Glomerular visceral epithelial cell (primary cell): ENCODE measurements at regions not wholly inside any gene's neighbourhood (a gene's known extent, or its start where the extent isn't known, plus 50 kb on each side); places are given as distances from the start of the nearest gene placed in this dataset.

Experiments used
- DNase-seq: peaks from one replicate; pipeline ENCODE4 v3.0.0-alpha.2; 2016; ENCODE audit errors: extremely low spot score

DNA sequence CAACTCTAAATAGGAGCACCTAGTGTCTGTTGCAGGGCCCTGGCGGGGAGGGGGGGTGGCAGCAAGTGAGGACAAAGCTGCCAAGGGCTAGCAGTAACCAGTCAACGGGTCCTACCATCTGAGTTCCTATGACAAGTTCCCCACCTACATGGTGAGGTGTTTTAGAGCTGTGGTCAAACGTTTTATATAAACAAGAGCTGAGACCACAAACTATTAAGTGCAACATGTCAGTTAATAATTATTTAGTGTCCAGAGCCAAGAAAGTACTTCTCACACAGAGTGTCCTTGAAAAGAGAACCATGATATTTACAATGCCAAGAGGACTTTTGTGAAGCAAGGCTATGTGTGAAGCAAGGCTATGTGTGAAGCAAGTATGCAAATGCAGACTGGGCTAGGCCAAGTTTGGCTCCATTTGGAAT lies 434.7 kb downstream of the TNS3 start:
- peak; percentile 90 for DNase-seq

DNA sequence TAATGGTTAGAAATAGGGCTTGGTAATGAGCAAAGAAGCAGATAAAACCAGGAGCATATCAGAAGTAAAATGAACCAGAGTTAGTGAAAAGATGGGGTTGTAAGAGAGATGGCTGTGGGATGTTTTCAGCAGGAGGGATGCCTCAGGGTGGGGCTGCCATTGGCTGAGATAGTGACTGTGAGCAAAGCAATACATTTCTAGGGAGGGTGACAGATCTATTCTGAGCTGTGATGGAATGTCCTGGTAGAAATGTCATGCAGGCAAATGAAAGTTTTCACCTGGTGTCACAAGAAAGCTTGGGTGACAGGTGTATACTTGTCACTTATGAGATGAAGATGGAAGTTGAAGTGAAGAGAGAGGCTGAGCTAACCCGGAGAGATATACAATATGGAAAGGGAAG lies 435.9 kb downstream of the TNS3 start:
- DNase-seq: no peak

DNA sequence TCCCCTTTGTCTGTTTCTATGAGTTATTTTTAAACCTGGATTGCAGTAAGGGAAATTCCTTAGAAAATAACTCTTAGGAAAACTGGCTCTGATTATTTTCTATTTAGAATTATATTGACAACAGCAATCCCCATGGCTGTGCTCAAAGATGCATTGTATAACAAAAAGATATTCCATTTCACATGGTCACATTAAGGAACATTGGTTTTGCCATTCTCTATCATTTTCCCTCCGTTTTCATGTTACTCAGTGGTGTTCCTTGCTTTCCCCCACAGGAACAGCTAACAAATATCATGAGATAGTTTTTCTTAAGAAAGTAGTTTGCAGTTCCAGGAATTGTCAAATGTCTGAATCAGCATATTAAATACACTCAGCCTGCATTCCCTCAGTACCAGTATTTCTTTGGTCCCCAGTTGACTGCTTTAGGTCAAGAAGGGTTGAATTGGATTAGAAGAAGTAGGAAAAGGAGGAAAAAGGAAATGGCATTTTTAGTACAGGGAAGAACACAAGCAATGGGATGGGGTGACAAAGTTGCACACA lies 436.7 kb downstream of the TNS3 start:
- DNase-seq: no peak

DNA sequence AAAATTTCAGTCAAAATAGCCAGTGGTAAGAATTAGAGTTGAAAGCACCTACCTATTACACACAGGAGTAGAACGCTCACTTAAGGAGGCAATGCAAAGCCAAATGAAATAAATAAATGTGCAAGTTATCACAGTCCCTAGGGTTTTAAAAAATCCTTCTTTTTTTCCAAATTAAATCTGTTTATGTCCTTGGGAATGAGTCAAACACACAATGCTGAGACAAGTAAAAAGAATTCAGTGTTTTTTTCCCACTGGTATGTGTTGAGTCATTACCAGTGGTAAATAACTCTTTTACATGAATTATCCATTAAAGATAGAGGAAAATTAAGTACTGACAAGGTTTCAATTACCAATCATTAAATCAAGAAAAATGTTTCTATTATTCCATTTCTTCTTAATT lies 438.6 kb downstream of the TNS3 start:
- DNase-seq: no peak

DNA sequence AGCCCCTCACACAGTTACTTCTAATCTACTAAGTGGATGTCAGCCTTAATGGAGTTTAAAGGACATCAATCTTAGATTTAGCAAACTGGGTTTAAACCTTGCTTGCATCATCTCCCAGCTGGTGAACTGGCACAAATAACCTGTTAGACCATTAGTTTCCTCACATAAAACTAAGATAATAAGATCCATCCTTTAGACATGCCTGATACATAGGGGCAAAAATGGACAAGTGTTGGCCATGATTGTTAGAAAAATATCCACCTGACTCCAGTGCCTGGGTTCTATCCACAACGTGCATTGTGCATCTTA lies 439.1 kb downstream of the TNS3 start:
- DNase-seq: no peak

DNA sequence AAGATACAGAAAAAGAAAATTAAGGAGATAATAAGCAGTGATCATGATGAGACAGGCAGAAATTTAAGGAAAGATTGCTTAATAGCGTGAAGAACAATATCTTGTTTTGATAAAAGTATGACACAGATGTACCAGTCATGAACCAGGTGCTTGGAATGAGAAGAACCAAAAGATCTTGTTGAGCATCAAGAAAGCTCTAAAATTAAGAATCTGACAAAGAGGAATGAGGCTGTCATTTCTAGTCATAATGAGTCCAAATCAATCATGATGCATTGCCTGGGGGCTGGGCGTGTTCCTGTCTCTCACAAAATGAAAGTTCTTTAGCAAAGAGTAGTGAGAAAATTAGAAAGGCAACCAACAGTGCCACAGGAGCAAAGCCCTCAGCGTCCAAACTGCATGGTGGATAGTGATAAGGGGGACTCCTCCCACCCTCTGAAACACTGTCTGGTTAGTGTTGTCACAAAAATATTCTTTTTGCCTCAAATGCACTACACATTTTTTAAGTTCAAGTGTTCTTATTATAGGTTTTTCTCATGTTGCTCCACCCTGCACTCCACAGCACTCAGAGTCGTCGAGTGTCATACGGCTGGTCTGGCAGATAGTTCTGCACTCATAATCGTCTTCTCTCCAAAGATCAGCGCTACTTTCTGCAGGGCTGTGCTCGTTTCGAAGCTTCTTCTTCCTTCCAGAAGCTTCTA lies 439.6 kb downstream of the TNS3 start:
- no peak for DNase-seq

DNA sequence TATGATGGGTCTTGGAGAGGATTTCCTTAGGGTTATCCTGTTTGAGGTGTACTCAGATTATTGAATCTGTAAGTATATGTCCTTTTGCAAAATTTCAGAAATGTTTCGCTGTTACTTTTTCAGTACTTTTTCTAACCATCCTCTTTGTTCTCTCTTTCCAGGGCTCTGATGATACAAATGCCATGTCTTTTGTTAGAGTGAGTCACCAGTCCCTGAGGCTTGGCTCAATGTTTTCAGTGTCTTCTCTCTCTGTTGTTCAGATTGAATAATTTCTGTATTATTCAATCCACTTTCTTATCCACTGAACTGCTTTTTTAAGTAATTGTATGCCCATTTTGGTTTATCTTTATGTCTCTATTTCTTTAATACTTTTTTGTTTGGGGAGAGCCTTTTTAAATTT lies 449.4 kb downstream of the TNS3 start:
- DNase-seq: no peak

DNA sequence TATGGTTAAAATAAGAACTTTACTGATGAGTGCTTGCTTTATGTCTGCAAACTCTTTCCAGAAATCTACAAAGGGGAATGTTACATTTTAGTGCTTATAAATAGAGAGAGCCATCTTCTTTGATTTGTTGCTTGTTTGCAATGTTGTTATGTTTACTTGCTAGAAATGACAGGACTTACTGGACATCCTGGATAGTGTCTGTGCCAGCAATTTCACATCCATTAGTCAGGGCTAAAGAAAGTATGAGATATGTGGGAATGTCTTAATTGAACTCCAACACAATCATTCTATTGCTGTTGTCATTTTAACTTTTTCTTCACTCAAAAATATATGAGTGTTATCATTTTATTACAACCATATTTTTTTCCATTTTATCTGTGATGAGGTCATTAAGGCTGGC lies 453.2 kb downstream of the TNS3 start:
- DNase-seq: no peak

DNA sequence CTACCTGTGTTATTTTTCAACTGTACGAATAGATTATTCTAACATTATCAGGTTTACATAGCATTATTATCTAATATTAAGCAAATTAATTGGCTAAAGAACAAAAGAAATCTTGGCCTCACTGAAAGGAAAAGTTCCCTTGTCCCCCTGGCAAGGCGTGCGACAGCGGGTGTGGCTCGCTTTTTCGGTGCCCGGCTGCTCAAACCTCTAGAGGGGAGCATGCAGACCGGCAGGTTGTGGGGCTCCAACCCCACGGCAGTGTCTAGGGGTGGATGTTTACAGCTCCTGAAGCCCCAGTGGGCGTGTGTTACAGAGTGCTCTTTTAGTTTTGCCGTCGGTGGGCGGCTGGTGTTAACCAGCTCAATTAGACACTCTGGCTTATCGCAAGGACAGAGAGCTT lies 456.4 kb downstream of the TNS3 start:
- DNase-seq: no peak

DNA sequence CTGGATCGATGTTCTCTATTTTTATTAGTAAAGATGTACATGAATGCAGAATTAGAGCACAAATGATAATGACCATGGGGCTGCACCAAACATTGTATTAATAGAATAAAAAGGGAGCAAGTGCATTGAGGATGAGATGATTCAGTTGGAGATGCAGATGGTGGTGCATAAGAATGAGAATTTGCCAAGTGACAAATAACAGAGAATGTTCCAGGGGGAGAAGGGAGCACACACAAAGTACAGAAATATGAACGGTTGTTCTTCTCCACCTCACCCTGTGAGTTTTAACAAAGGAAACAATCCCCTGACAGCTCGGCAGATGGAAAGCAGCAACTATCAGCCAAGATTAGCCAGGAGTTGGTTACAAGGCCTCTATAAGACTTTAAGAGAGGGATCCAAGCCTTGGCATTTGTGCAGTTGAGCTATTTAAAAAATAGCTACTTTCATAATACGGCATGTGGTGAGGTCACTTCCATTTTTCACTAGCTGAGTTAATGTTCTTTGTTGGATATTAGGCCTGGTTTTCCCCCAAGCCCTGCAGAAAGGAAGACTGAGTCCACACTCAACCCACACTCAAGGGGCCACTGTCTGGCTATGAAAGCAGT lies 462.5 kb downstream of the TNS3 start:
- no peak for DNase-seq

DNA sequence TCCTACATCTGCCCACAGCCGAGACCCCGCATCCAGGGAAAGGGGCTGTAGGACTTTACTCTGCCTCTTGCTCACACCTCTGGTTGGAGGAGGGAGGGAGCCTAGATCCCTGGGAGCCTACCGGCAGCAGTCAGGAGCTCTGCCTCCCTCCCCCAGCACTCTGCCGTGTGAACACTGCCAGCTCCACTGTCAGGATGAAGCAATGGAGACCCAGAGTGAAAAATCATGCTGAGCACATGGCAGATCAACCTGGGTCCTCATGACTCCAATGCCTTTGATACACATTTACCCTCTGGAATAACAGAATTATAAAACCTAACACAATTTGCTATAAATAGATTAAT lies 477.7 kb downstream of the TNS3 start:
- DNase-seq: no peak

DNA sequence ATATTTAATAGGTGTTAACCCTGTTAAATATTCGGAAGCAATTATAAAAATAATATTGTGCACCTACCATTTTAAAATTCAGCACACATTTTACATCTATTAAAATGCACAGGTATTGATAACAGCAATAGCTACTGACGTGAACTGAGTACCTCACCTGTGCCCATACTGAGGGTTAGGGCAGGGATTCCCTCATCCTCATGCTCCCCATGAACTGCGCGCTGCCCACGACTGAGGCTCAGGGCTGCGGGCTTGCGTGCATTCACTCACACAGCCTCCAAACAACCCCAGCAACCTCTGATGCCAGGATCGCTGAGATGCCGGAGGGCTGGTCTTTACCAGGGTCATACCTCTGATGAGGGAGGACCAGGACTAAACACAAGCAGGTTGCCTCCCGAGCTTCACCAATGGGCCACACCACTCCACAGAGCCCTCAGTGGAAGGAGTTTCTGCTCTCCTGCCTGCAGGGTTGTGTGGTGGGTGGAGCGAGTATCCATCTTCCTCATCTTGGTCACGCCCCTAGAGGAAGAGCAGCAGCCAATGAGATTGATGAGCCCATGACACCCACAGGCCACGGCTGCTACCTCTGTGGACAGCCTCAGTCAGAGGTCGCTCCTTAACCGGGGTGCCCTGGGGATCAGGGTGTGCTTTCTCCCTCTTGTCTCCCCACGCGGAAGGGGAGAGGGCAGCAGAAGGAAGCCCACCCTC lies 478.3 kb downstream of the TNS3 start:
- no peak for DNase-seq

DNA sequence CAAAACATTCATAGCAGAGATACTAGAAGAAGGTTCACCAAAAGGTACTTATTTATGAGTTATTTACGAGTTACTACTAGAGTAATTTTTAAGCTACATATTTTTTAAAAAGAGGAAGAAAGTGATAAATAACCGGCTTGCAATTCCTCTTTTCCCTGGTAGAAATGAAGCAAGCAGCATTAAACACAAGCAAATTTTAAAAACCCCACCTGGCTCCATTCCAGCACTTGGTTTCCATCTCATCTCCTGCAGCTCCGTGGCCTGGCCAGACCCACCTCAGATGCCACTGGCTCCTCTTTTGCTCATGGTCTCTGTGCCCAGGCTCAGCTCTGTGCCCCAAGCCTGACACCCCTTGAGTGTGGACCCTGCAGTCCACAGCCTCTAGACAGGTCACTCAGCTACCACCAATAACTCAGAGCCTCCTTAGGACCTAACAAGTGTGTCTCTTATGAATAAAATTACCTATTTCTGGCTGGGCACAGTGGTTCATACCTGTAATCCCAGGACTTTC lies 479.5 kb downstream of the TNS3 start:
- no peak for DNase-seq

DNA sequence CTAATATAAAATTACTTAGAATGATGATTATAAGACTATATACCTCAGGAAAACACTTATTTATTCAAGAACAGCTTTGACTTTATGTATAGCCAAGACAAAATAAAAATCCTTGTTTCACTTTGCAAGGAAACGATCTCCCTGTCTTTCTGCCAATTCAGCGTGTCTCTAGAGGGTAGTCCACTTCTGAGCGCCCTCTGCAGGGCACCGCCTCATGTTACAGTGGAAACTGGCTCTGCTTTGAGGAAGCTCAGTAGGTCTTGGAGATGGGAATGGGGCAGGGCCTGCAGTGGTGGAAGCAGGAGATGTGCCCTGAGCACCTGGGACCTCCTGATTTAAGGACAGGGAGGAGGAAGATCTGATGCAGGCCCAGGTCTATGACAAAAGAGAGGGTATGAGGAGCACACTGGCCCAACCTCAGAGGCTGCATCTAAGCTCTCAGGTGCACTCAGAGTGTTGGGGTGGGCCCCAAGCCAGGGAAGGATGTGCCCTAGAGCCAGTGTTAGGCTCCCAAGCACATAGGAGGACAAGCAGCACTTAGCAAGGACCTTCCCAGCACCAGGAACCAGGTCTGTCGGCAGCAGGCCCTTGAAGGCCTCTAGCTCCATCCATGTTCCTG lies 481.0 kb downstream of the TNS3 start:
- peak; percentile 35 for DNase-seq

DNA sequence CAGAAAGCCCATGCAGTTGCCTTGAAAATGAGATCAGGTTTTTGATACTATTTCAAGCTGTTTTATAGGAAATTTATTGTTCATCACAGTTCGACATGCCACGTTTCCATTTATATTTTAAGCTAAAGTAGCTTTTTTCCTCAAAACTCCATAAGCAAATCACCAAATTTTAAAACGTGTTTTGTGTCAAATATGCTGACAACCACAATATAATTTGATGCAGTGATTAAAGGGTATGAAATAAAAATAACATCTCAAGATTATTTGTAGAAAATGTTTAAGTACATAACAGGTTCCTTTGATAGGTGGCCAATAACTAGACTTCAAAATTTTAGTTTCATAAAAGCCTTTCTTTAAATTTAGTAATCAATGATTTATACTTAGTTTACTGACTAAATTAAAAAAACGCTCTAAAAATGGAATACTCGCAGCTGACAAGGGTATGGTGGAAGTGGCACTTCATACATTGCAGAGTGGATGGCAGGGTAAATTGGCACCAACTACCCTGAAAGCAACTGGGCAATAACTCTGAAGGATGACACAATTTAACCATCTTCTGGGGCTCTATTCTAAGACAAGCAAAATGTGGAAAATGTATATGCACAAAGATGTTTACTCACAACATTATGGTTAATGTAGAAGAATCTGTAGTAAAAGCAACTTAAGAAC lies 481.6 kb downstream of the TNS3 start:
- no peak for DNase-seq

DNA sequence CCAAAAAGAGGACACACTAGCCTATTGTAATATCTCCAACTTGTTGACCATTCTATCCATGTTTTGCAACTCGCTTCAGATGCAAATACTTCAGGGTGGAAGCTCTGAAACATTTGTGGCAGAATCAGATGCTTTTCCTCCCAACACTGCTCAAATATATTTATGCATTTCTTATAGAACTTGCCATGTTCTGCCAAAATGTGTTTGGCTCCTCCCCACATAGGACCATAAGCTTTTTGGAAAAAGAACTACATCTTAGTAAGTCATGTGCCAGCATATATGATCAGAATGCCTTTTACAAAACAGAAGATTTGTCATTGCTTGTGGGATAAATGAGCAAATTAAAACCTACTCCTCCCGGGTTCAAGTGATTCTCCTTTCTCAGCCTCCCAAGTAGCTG lies 484.5 kb downstream of the TNS3 start:
- no peak for DNase-seq

DNA sequence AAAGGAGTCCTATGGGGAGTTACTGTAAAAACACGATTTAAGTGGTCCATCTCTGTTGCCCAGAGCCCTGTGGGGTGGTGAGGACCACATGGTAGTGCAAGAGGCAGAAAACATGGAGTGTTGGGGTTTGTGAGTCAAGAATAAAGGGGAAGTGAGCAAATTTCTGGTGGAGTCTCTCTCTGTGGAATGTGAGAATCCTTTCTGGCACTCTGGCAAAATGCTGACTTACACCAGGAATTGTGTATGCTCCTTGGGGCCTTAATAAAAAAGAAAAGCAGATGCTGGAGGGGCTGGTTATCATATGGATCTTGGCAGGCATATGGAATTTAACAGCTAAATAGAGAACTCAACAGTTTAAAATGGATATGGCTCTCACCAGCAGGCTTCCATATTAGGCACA lies 486.0 kb downstream of the TNS3 start:
- no peak for DNase-seq

DNA sequence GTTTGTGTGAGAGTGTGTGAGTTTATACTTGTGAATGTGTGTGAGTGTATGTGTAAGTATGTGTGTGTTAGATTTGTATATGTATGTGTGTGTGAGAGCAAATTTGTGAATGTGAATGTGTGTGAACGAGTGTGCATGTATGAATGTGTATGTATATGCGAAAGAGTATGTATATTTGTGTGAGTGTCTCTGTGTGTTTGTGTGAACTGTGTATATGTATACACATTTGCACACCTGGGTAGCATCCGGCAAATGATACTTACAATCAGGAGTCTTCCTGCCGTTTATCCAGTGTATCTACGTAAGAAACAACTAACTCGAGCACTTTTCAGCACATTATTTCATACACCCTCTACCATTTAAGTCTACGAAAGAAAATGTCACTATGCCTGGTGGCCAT lies 487.4 kb downstream of the TNS3 start:
- DNase-seq: no peak

DNA sequence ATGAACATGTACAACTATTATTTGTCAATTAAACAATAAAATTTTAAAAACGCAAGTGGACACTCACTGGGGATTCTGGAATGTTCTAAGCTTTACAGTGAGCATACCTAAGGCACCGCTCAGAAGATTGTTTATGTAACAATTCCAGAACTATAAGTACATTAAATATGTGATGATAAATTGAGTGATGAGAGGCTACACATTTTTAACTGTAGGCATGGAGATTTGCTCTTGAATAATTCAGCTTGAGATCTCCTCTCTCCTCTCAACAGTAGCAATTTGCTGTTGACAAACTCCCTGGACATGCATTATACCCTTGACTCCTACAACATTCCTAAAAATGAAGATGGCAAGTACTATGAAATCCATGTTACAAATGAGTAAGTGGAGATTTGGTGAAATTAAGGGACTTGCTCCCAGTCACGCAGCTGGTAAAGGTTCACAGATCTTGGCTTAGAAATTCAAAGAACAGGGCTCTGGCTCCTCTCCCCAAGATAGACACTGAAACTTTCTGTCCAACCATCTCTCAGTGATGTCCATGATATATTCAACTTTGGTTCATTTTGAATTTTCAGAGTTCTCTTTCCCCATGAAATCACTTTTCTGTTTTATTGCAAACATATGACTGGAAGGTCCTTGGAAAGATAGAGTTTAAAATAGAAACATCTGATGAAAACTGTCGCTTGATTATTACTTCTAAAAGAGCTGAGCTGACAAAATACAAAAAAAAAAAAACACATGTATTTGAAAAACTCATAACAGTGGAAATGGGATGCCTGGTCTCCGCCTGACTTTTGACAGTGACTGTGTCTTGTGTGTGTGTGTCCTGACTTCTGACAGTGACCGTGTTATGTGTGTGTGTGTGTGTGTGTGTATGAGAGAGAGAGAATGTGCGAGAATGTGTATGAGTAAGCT lies 488.3 kb downstream of the TNS3 start:
- DNase-seq: no peak

DNA sequence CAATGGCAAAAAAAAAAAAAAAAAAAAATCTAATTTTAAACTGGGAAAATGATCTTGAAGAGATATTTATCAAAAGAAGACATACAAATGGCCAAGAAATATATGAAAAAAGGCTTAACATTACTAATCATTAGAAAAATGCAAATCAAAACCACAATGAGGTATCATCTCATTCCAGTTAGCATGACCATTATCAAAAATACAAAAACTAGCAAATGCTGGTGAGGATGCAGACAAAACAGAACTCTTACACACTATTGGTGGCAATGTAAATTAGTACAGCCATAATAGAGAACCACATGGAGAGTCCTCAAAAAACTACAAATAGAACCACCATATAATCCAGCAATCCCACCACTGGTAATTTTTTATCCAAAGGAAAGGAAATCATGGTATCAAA lies 489.6 kb downstream of the TNS3 start:
- DNase-seq: no peak

DNA sequence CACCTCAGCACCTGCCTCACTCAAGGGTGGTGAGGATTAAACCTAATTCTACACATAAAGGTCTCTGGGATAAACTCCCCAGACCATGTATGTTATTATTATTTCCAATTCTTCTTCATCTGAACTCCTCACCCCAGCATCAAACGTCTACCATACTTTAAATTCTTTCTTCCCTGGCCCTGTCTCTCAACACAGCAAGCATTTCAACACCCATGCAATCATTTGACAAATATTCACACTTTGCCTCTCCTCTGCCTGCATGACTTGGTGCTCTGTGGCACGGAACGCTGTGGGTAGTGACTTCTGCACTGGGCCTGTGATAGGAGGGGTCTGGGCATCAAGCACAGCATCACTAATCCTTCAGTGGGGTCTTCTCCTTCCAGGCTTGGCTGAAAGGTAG lies 490.8 kb downstream of the TNS3 start:
- peak; percentile 81 for DNase-seq
